ENCODE measurements at regions not wholly inside any gene's neighbourhood (a gene's known extent, or its start where the extent isn't known, plus 50 kb on each side); places are given as distances from the start of the nearest gene placed in this dataset.

GRCh38 chr9:118215549-118215948, 511.3 kb downstream of the TLR4 start:
- no peak for DNase-seq

- DNase-seq = no peak
Observed at GRCh38 chr9:118222375-118222774, 518.2 kb downstream of the TLR4 start.

- DNase-seq = no peak
Observed at GRCh38 chr9:118223111-118223510, 518.9 kb downstream of the TLR4 start.

GRCh38 chr9:118230329-118230728, 526.1 kb downstream of the TLR4 start:
- no peak for DNase-seq

GRCh38 chr9:118236625-118237024, 532.4 kb downstream of the TLR4 start:
- DNase-seq = no peak

- DNase-seq = no peak
Observed at GRCh38 chr9:118238139-118238538, 533.9 kb downstream of the TLR4 start.

- no peak for DNase-seq
Observed at GRCh38 chr9:118252027-118252426, 547.8 kb downstream of the TLR4 start.

GRCh38 chr9:118262191-118262590, 558.0 kb downstream of the TLR4 start:
- no peak for DNase-seq

GRCh38 chr9:118263949-118264348, 559.7 kb downstream of the TLR4 start:
- no peak for DNase-seq

- no peak for DNase-seq
Observed at GRCh38 chr9:118268046-118268445, 563.8 kb downstream of the TLR4 start.

GRCh38 chr9:118269623-118270022, 565.4 kb downstream of the TLR4 start:
- no peak for DNase-seq

- DNase-seq = no peak
Observed at GRCh38 chr9:118271331-118271730, 567.1 kb downstream of the TLR4 start.

GRCh38 chr9:118271936-118272335, 567.7 kb downstream of the TLR4 start:
- DNase-seq = no peak

GRCh38 chr9:118273048-118273447, 568.8 kb downstream of the TLR4 start:
- no peak for DNase-seq

GRCh38 chr9:118276784-118277183, 572.6 kb downstream of the TLR4 start:
- no peak for DNase-seq

GRCh38 chr9:118281772-118282171, 577.6 kb downstream of the TLR4 start:
- DNase-seq = no peak

- DNase-seq = no peak
Observed at GRCh38 chr9:118283488-118283887, 579.3 kb downstream of the TLR4 start.

- DNase-seq = no peak
Observed at GRCh38 chr9:118290116-118290515, 585.9 kb downstream of the TLR4 start.

- no peak for DNase-seq
Observed at GRCh38 chr9:118295413-118295812, 591.2 kb downstream of the TLR4 start.

GRCh38 chr9:118302721-118303120, 598.5 kb downstream of the TLR4 start:
- no peak for DNase-seq

- no peak for DNase-seq
Observed at GRCh38 chr9:118303216-118303615, 599.0 kb downstream of the TLR4 start.

- DNase-seq = no peak
Observed at GRCh38 chr9:118305331-118305730, 601.1 kb downstream of the TLR4 start.

- no peak for DNase-seq
Observed at GRCh38 chr9:118306801-118307200, 602.6 kb downstream of the TLR4 start.

GRCh38 chr9:118313965-118314364, 609.8 kb downstream of the TLR4 start:
- DNase-seq = no peak

GRCh38 chr9:118316831-118317343, 612.7 kb downstream of the TLR4 start:
- DNase-seq = no peak

Data from DMS79 (cell line).